WI38 (cell line): ENCODE measurements at regions not wholly inside any gene's neighbourhood (a gene's known extent, or its start where the extent isn't known, plus 50 kb on each side); places are given as distances from the start of the nearest gene placed in this dataset.

Experiments
- H3K4me3 ChIP-seq: 2 replicates; pipeline ENCODE4 v1.5.1; 2011; ENCODE audit warnings: low read depth, mild to moderate bottlenecking, control low read depth, low read length
- CTCF ChIP-seq: IDR thresholded peaks from 2 replicates; pipeline ENCODE4 v1.5.1; 2012; ENCODE audit warnings: low read depth, mild to moderate bottlenecking, control low read depth, low read length

GRCh38 chrX:45771560-45772340 lies 571.1 kb upstream of the DIPK2B start:
- TF ChIP-seq CTCF = no peak
- peak overlapping the region; percentile 70 for H3K4me3 ChIP-seq

- TF ChIP-seq CTCF = no peak
- H3K4me3 ChIP-seq = peak overlapping the region; percentile 70
These were observed 570.4 kb upstream of the DIPK2B start for GRCh38 chrX:45771114-45771513.

GRCh38 chrX:45769761-45770582 lies 569.3 kb upstream of the DIPK2B start:
- H3K4me3 ChIP-seq = peak overlapping the region; percentile 70
- TF ChIP-seq CTCF = no peak

- TF ChIP-seq CTCF = no peak
- H3K4me3 ChIP-seq = peak overlapping the region; percentile 70
These were observed 568.1 kb upstream of the DIPK2B start for GRCh38 chrX:45768666-45769236.

- TF ChIP-seq CTCF = no peak
- H3K4me3 ChIP-seq = peak overlapping the region; percentile 70
These were observed 566.4 kb upstream of the DIPK2B start for GRCh38 chrX:45766981-45767501.

GRCh38 chrX:45765767-45766166 lies 565.1 kb upstream of the DIPK2B start:
- TF ChIP-seq CTCF = no peak
- peak overlapping the region; percentile 70 for H3K4me3 ChIP-seq
